Natural killer cell treated with Interleukin-12 subunit alpha and Interleukin-12 subunit beta and Interleukin-15 and Interleukin-18, amount 100 ng/mL, for 72 hours (primary cell): ENCODE measurements at regions not wholly inside any gene's neighbourhood (a gene's known extent, or its start where the extent isn't known, plus 50 kb on each side); places are given as distances from the start of the nearest gene placed in this dataset.

Source experiments
- ATAC-seq, 2 donors: fragments of 150-1000 bp; cut with Tn5 transposase in 1 of 2; sonication (Bioruptor Pico), chemical (Tn5 transposase) in 1 of 2; 2 replicates each; pipeline ENCODE4 v1.10.0; 2021
- DNase-seq: peaks from one replicate; pipeline ENCODE4 v3.0.0; 2022; ENCODE audit warnings: low spot score
- H3K27ac Mint-ChIP-seq, 2 donors: 1 replicate in 1 of 2; 2 replicates in 1 of 2; pipeline ENCODE4 v1.8.0; 2022; ENCODE audit warnings: mixed read lengths in 2 of 2, mild to moderate bottlenecking in 1 of 2, moderate library complexity in 1 of 2
- H3K27me3 Mint-ChIP-seq, 2 donors: 1 replicate in 1 of 2; 2 replicates in 1 of 2; pipeline ENCODE4 v1.8.0; 2022; ENCODE audit warnings: mixed read lengths in 2 of 2
- H3K36me3 Mint-ChIP-seq: one replicate; pipeline ENCODE4 v1.8.0; 2022; ENCODE audit warnings: mixed read lengths
- H3K4me1 Mint-ChIP-seq, 2 donors: 1 replicate in 1 of 2; 2 replicates in 1 of 2; pipeline ENCODE4 v1.8.0; 2022; ENCODE audit warnings: low read depth in 2 of 2, mixed read lengths in 2 of 2, mild to moderate bottlenecking in 1 of 2
- H3K4me3 Mint-ChIP-seq: one replicate; pipeline ENCODE4 v1.8.0; 2022; ENCODE audit warnings: mixed read lengths
- H3K9me3 Mint-ChIP-seq: 2 replicates; pipeline ENCODE4 v1.8.0; 2022; ENCODE audit warnings: mixed read lengths

DNA sequence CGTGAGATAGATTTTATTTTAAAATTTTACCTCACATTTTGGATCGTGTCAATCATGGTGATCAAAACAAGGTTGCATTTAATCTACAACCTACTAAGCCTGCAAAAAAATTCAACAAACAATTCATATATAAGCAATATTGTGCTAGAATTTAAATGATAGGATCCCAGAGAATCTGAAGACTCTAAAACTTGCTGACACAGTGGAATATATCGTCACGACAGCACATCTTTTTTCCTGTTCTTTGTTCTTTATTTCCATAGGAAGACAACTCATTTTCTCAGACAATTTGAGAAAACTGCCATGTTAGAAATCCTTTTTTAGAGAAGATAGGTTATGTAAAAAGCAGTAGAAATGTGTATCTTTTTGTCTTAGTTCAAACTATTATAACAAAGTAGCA, 820.2 kb upstream of the CELF2 start:
- no peaks in the 10 kb centered on the region for H3K27me3 Mint-ChIP-seq
- H3K4me1 Mint-ChIP-seq = no peaks in the 10 kb centered on the region
- ATAC-seq = no peak
- DNase-seq = no peak
- H3K9me3 Mint-ChIP-seq = no peaks in the 10 kb centered on the region
- H3K36me3 Mint-ChIP-seq = no peaks in the 10 kb centered on the region
- H3K27ac Mint-ChIP-seq = no peak overlapping the region
- no peak overlapping the region for H3K4me3 Mint-ChIP-seq

- ATAC-seq = no peak
These were observed 819.3 kb upstream of the CELF2 start for GRCh38 chr10:10198363-10198762.

DNA sequence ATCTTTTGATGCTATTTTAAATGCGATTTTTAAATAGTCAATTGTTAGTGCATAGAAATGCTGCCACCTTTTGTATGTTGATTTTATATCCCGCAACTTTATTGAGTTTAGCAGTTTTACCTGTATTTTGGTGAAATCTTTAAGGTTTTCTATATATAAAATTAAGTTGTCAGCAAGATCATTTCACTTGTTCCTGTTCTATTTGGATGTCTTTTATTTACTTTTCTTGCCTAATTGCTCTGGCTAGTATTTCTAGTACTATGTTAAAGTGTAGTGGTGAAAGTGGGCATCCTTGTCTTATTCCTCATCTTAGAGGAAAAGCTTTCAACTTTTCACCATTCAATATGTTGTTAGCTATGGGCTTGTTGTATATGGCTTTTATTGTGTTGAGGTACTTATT, 813.3 kb upstream of the CELF2 start:
- Mint-ChIP-seq H3K4me1 (no peaks in the 10 kb centered on the region), H3K27ac (no peak overlapping the region), H3K9me3 (peaks cover 12% of the 10 kb centered on the region), H3K36me3 (peaks cover 4% of the 10 kb centered on the region), H3K4me3 (no peak overlapping the region), H3K27me3 (no peaks in the 10 kb centered on the region)
- no peak for DNase-seq
- no peak for ATAC-seq

More at GRCh38 chr10:10198363-10198762, 819.3 kb upstream of the CELF2 start:
- Mint-ChIP-seq H3K27ac (no peak overlapping the region), H3K27me3 (no peaks in the 10 kb centered on the region), H3K4me3 (no peak overlapping the region), H3K9me3 (peaks cover 5% of the 10 kb centered on the region), H3K4me1 (no peaks in the 10 kb centered on the region), H3K36me3 (peaks cover 4% of the 10 kb centered on the region)
- DNase-seq = no peak

DNA sequence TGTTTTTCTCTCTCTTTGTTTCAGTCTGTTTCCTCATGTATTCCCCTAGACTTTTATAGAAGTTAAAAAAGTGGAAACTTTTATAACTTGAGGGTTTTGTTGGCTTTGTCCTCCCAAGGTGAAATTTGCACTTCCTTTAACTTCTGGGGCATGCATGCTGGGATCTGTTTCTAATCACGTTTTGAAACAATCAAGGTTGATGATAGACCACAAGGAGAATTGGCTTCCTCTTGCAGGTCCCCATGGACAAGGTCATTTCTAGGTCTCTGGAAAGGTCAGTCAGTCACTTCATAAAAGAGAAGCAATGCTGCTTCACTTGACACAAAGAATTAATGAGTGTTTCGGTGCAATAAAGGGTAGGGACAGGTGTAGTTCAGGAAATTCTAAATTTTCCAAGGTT, 811.8 kb upstream of the CELF2 start:
- Mint-ChIP-seq H3K4me3 (no peak overlapping the region), H3K27ac (no peak overlapping the region), H3K4me1 (no peaks in the 10 kb centered on the region), H3K36me3 (peaks cover 4% of the 10 kb centered on the region), H3K9me3 (peaks cover 12% of the 10 kb centered on the region), H3K27me3 (no peaks in the 10 kb centered on the region)
- no peak for ATAC-seq
- DNase-seq = no peak

- no peaks in the 10 kb centered on the region for H3K27me3 Mint-ChIP-seq
- peaks cover 4% of the 10 kb centered on the region for H3K36me3 Mint-ChIP-seq
- DNase-seq (no peak), ATAC-seq (no peak)
- no peaks in the 10 kb centered on the region for H3K4me1 Mint-ChIP-seq
- H3K4me3 Mint-ChIP-seq = no peak overlapping the region
- H3K27ac Mint-ChIP-seq = no peak overlapping the region
- H3K9me3 Mint-ChIP-seq = peaks cover 12% of the 10 kb centered on the region
These were observed 810.1 kb upstream of the CELF2 start for GRCh38 chr10:10207538-10207937.

- H3K4me1 Mint-ChIP-seq = no peaks in the 10 kb centered on the region
- H3K36me3 Mint-ChIP-seq = no peaks in the 10 kb centered on the region
- H3K27me3 Mint-ChIP-seq = no peaks in the 10 kb centered on the region
- H3K4me3 Mint-ChIP-seq = no peak overlapping the region
- DNase-seq = no peak
- H3K9me3 Mint-ChIP-seq = peaks cover 7% of the 10 kb centered on the region
- H3K27ac Mint-ChIP-seq = no peak overlapping the region
- ATAC-seq = no peak
These were observed 809.5 kb upstream of the CELF2 start for GRCh38 chr10:10208196-10208595.

GRCh38 chr10:10209167-10209566, 808.5 kb upstream of the CELF2 start:
- no peak overlapping the region for H3K4me3 Mint-ChIP-seq
- DNase-seq = no peak
- H3K4me1 Mint-ChIP-seq = no peaks in the 10 kb centered on the region
- H3K9me3 Mint-ChIP-seq = peaks cover 7% of the 10 kb centered on the region
- no peaks in the 10 kb centered on the region for H3K36me3 Mint-ChIP-seq
- H3K27me3 Mint-ChIP-seq = no peaks in the 10 kb centered on the region
- H3K27ac Mint-ChIP-seq = no peak overlapping the region
- ATAC-seq = no peak

- Mint-ChIP-seq H3K36me3 (no peaks in the 10 kb centered on the region), H3K27me3 (no peaks in the 10 kb centered on the region), H3K27ac (no peak overlapping the region), H3K9me3 (peaks cover 19% of the 10 kb centered on the region), H3K4me3 (no peak overlapping the region), H3K4me1 (no peaks in the 10 kb centered on the region)
- DNase-seq (no peak), ATAC-seq (no peak)
These were observed 806.3 kb upstream of the CELF2 start for GRCh38 chr10:10211409-10211808.

DNA sequence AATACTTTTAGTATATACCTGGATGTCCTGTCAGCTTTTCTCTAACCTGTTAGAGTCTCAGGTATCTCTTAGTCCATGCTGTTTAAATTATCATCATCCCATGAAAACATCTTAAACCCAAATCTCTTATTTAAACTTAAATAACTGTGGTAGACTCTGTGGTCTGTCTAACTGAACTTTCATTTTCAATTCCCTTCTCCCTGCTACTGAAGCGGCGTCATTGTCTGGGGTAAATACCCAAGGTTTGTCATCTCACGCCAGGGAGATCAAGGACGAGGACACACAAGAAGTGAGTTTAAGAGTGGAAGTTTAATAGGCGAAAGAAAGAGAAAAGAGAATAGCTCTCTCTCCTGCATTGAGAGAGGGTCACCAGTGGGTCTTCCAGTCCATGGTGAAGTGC, 804.4 kb upstream of the CELF2 start:
- no peak for ATAC-seq
- Mint-ChIP-seq H3K27me3 (no peaks in the 10 kb centered on the region), H3K27ac (no peak overlapping the region), H3K36me3 (no peaks in the 10 kb centered on the region), H3K4me3 (no peak overlapping the region), H3K4me1 (no peaks in the 10 kb centered on the region), H3K9me3 (peaks cover 15% of the 10 kb centered on the region)
- no peak for DNase-seq

DNA sequence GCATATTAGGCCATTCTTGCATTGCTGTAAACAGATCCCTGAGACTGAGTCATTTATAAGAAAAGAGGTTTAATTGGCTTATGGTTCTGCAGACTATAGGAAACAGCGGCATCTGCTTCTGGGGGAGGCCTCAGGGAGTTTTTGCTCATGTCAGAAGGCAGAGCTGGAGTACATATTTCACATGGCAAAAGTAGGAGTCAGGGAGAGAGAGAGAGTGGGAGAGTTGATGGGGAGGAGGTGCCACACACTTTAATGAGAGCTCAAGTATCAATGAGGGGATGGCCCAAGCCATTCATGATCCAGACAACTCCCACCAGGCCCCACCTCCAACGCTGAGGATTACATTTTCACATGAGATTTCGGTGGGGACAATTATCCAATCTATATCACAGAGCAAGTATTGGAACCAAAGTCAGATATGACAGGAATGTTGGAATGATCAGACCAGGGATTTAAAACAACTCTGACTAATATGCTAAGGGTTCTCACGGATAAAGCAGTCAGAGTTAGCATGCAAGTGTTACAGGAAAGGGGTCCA, 795.3 kb upstream of the CELF2 start:
- no peaks in the 10 kb centered on the region for H3K36me3 Mint-ChIP-seq
- no peak for DNase-seq
- H3K27ac Mint-ChIP-seq = no peak overlapping the region
- peaks cover 2% of the 10 kb centered on the region for H3K9me3 Mint-ChIP-seq
- no peaks in the 10 kb centered on the region for H3K27me3 Mint-ChIP-seq
- no peak overlapping the region for H3K4me3 Mint-ChIP-seq
- H3K4me1 Mint-ChIP-seq = no peaks in the 10 kb centered on the region
- no peak for ATAC-seq

DNA sequence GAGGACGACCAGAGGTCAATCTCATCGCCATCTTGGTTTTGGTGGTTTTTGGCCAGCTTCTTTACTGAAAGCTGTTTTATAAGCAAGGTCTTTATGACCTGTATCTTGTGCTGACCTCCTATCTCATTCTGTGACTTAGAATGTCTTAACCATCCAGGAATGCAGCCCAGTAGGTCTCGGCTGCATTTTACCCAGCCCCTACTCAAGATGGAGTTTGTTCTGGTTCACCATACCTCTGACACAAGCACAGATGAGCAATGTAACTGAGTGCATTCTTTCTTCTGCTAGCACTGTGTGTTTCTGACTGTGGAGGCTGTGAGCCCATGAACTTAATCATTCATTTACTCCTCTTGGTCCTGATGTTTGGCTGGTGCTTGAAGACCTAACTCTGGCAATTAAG, 794.5 kb upstream of the CELF2 start:
- no peak for ATAC-seq
- Mint-ChIP-seq H3K9me3 (peaks cover 2% of the 10 kb centered on the region), H3K27ac (no peak overlapping the region), H3K4me3 (no peak overlapping the region), H3K27me3 (no peaks in the 10 kb centered on the region), H3K4me1 (no peaks in the 10 kb centered on the region), H3K36me3 (no peaks in the 10 kb centered on the region)
- no peak for DNase-seq

DNA sequence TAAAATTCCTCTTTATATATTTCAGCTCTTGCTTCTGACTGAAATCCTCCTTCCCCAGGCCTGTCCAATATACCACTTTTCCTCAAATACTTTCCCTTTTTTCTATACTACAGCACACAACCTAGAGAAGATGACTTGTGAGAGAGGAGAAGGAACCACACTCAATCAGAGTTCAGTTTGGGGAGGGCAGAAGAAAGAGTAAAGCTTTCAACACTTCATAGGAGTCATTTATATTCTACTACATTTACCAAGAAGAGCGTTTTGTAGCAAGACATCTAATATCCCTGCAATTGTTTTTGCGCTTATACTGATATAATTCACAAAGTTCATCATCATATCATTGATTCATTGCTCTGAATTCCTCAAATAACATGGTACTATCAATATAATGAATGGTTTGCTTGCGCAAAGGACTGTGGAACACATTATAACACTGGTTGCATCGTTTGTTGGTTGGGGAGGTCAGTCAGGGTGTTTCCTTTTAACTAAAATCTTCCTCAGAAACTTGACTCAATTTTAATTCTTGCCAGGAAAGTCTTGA, 792.5 kb upstream of the CELF2 start:
- no peak for DNase-seq
- no peak overlapping the region for H3K27ac Mint-ChIP-seq
- H3K36me3 Mint-ChIP-seq = no peaks in the 10 kb centered on the region
- no peaks in the 10 kb centered on the region for H3K27me3 Mint-ChIP-seq
- H3K4me1 Mint-ChIP-seq = no peaks in the 10 kb centered on the region
- H3K9me3 Mint-ChIP-seq = peaks cover 2% of the 10 kb centered on the region
- H3K4me3 Mint-ChIP-seq = no peak overlapping the region
- no peak for ATAC-seq

DNA sequence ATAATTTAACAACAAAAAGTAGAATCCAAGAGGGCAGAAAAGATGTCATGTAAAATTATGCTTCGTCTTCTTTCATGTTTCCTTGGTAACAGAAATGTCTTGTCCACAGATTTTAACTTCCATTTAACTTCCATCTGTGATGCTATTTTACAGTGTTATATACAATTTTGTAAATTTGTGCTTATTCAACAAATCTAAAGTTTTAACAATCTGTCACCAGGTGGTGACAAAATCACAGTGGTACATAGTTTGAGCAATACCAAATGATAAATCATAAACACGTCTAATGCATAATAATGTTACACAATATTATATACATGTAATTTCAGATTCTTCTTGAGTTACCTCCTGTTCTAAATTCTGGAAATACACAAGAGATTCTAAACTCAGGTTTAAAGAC, 784.4 kb upstream of the CELF2 start:
- Mint-ChIP-seq H3K4me1 (no peaks in the 10 kb centered on the region), H3K27ac (no peak overlapping the region), H3K27me3 (peaks cover 0 to 4% of the 10 kb centered on the region in 2 donors), H3K4me3 (no peak overlapping the region), H3K9me3 (no peaks in the 10 kb centered on the region), H3K36me3 (no peaks in the 10 kb centered on the region)
- ATAC-seq = no peak
- DNase-seq = no peak

DNA sequence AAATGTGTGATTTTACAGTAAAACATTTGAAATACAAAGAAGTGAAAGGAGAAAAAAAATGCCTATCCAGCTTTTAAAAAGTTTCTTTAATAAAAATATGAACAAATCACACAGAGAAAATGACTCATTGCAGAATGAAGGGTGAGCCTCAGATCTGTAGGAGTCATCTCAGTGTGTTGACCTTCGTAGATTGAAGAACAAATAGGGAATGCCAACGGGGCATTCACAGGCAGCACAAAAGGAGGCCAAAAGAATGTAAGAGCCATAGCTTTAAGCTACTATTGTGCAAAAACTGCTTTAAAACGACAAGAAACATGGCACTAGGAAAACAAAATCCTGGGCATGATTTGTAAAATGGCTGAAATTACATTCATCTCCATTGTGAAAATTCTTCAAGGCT, 782.7 kb upstream of the CELF2 start:
- H3K4me3 Mint-ChIP-seq = no peak overlapping the region
- no peaks in the 10 kb centered on the region for H3K4me1 Mint-ChIP-seq
- H3K36me3 Mint-ChIP-seq = no peaks in the 10 kb centered on the region
- peaks cover 3% of the 10 kb centered on the region for H3K9me3 Mint-ChIP-seq
- DNase-seq (no peak), ATAC-seq (no peak)
- H3K27ac Mint-ChIP-seq = no peak overlapping the region
- H3K27me3 Mint-ChIP-seq = peaks cover 0 to 4% of the 10 kb centered on the region in 2 donors

- Mint-ChIP-seq H3K9me3 (peaks cover 6% of the 10 kb centered on the region), H3K27me3 (no peaks in the 10 kb centered on the region), H3K4me3 (no peak overlapping the region), H3K4me1 (no peaks in the 10 kb centered on the region), H3K27ac (no peak overlapping the region), H3K36me3 (no peaks in the 10 kb centered on the region)
- no peak for ATAC-seq
- DNase-seq = no peak
These were observed 770.1 kb upstream of the CELF2 start for GRCh38 chr10:10247585-10247984.
